HepG2 (cell line): ENCODE measurements at regions not wholly inside any gene's neighbourhood (a gene's known extent, or its start where the extent isn't known, plus 50 kb on each side); places are given as distances from the start of the nearest gene placed in this dataset.
"Not testable (repeated sequence)": the region's sequence is repeated elsewhere in the genome, so short reads cannot be mapped to it uniquely, and the experiment has no call there.

Source experiments
- FOXK1 ChIP-seq: sonication (generic); formaldehyde crosslinking; IDR thresholded peaks from 2 replicates; pipeline ENCODE4 v1.4.0; 2020; ENCODE audit warnings: low read depth, missing genetic modification reagents, borderline replicate concordance
- FOXM1 ChIP-seq: sonication (generic); formaldehyde crosslinking; IDR thresholded peaks from 2 replicates; pipeline ENCODE4 v1.5.0; 2020; ENCODE audit warnings: missing genetic modification reagents
- KDM5B ChIP-seq: sonication (generic); formaldehyde crosslinking; IDR thresholded peaks from 2 replicates; pipeline ENCODE4 v1.4.0; 2020; ENCODE audit warnings: missing genetic modification reagents, mild to moderate bottlenecking, borderline replicate concordance
- NFYB ChIP-seq: sonication (generic); formaldehyde crosslinking; IDR thresholded peaks from 2 replicates; pipeline ENCODE4 v1.4.0; 2020; ENCODE audit warnings: missing genetic modification reagents
- NRL ChIP-seq: sonication (generic); formaldehyde crosslinking; IDR thresholded peaks from 2 replicates; pipeline ENCODE4 v1.5.0; 2020; ENCODE audit warnings: missing genetic modification reagents, mild to moderate bottlenecking, moderate library complexity, borderline replicate concordance
- POLR2A ChIP-seq, 2 experiments: IDR thresholded peaks; 2 replicates each; pipeline ENCODE4 v1.6.1; 2011; ENCODE audit warnings: low read depth in 2 of 2, low read length in 2 of 2, mild to moderate bottlenecking in 1 of 2, moderate library complexity in 1 of 2; ENCODE audit not compliant: insufficient read depth in 1 of 2
- RAD21 ChIP-seq: fragments of 450-650 bp; formaldehyde crosslinking; IDR thresholded peaks from 2 replicates; pipeline ENCODE4 v1.5.0; 2020; ENCODE audit warnings: mild to moderate bottlenecking
- RFX5 ChIP-seq: IDR thresholded peaks from 2 replicates; pipeline ENCODE4 v1.6.1; 2011; ENCODE audit warnings: low read depth, low read length, improper control_type of control experiment
- SOX13 ChIP-seq, 3 experiments: fragments of 450-650 bp in 1 of 3; sonication (generic) in 1 of 3; formaldehyde crosslinking in 1 of 3; IDR thresholded peaks in 2 of 3; conservative IDR thresholded peaks in 1 of 3; 2 replicates each; pipeline versions ENCODE4 v1.5.0 to v1.6.1; 2016 to 2020; ENCODE audit warnings: antibody characterized with exemption in 1 of 3, mild to moderate bottlenecking in 1 of 3, missing compliant biosample characterization in 1 of 3, missing genetic modification reagents in 1 of 3, moderate library complexity in 1 of 3
- STAG1 ChIP-seq: sonication (generic); formaldehyde crosslinking; IDR thresholded peaks from 2 replicates; pipeline ENCODE4 v1.4.0; 2020; ENCODE audit warnings: missing genetic modification reagents
- TF ChIP-seq, protein P1 (sequence below): sonication (generic); formaldehyde crosslinking; conservative IDR thresholded peaks from 2 replicates; pipeline ENCODE4 v1.4.0; 2020; ENCODE audit warnings: missing genetic modification reagents
- TF ChIP-seq, protein P2 (sequence below): IDR thresholded peaks from 2 replicates; pipeline ENCODE4 v1.6.1; 2012; ENCODE audit warnings: low read depth, low read length, improper control_type of control experiment
- TF ChIP-seq, protein P3 (sequence below): sonication (generic); formaldehyde crosslinking; IDR thresholded peaks from 2 replicates; pipeline ENCODE4 v1.5.1; 2020; ENCODE audit warnings: missing genetic modification reagents, mild to moderate bottlenecking, borderline replicate concordance

DNA sequence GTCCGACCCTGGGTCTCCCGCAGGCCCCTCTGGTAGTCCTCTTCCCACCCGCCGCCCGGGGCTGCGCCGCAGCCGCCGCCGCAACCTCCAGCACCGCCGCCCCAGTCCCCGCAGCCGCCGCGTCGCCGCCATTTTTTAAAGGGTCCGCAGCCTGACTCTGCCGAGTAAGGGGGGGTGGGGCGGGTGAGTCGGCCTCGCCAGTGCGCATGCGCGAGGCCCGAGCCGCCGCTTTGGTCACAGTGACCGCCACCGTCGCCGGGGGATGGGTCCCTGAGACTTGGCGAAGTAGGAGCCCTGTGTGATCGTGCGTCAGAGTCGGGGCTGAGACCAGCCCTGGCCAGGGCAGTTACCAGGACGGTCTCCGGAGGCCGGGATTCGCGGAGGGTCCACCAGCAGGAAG is 532.8 kb downstream of the FOXD4L4 start:
- TF ChIP-seq RAD21 (CRISPR knock-in tag); NFYB (CRISPR knock-in tag); FOXK1 (CRISPR knock-in tag); POLR2A (IDR thresholded peaks at IDR 0.05; ENCODE audit: insufficient read depth in 1 of 2, low read depth in 2 of 2, low read length in 2 of 2); NRL; RFX5; STAG1 (CRISPR knock-in tag); FOXM1 (CRISPR knock-in tag); KDM5B (CRISPR knock-in tag); SOX13 (IDR thresholded peaks at IDR 0.05); SOX13 (CRISPR knock-in tag; conservative IDR thresholded peaks at IDR 0.05 in 1 of 2, IDR thresholded peaks at IDR 0.05 in 1 of 2): not testable (repeated sequence)
- TF ChIP-seq, protein P1, sequence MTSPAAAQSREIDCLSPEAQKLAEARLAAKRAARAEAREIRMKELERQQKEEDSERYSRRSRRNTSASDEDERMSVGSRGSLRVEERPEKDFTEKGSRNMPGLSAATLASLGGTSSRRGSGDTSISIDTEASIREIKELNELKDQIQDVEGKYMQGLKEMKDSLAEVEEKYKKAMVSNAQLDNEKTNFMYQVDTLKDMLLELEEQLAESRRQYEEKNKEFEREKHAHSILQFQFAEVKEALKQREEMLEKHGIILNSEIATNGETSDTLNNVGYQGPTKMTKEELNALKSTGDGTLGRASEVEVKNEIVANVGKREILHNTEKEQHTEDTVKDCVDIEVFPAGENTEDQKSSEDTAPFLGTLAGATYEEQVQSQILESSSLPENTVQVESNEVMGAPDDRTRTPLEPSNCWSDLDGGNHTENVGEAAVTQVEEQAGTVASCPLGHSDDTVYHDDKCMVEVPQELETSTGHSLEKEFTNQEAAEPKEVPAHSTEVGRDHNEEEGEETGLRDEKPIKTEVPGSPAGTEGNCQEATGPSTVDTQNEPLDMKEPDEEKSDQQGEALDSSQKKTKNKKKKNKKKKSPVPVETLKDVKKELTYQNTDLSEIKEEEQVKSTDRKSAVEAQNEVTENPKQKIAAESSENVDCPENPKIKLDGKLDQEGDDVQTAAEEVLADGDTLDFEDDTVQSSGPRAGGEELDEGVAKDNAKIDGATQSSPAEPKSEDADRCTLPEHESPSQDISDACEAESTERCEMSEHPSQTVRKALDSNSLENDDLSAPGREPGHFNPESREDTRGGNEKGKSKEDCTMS (CRISPR knock-in tag) = not testable (repeated sequence)
- TF ChIP-seq, protein P2, sequence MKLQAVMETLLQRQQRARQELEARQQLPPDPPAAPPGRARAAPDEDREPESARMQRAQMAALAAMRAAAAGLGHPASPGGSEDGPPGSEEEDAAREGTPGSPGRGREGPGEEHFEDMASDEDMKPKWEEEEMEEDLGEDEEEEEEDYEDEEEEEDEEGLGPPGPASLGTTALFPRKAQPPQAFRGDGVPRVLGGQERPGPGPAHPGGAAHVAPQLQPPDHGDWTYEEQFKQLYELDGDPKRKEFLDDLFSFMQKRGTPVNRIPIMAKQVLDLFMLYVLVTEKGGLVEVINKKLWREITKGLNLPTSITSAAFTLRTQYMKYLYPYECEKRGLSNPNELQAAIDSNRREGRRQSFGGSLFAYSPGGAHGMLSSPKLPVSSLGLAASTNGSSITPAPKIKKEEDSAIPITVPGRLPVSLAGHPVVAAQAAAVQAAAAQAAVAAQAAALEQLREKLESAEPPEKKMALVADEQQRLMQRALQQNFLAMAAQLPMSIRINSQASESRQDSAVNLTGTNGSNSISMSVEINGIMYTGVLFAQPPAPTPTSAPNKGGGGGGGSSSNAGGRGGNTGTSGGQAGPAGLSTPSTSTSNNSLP = not testable (repeated sequence)
- TF ChIP-seq, protein P3, sequence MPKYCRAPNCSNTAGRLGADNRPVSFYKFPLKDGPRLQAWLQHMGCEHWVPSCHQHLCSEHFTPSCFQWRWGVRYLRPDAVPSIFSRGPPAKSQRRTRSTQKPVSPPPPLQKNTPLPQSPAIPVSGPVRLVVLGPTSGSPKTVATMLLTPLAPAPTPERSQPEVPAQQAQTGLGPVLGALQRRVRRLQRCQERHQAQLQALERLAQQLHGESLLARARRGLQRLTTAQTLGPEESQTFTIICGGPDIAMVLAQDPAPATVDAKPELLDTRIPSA = not testable (repeated sequence)
